ENCODE measurements at regions not wholly inside any gene's neighbourhood (a gene's known extent, or its start where the extent isn't known, plus 50 kb on each side); places are given as distances from the start of the nearest gene placed in this dataset.
A peak's percentile ranks its signal among the peaks of the same experiment; 100 is the strongest.

DNA sequence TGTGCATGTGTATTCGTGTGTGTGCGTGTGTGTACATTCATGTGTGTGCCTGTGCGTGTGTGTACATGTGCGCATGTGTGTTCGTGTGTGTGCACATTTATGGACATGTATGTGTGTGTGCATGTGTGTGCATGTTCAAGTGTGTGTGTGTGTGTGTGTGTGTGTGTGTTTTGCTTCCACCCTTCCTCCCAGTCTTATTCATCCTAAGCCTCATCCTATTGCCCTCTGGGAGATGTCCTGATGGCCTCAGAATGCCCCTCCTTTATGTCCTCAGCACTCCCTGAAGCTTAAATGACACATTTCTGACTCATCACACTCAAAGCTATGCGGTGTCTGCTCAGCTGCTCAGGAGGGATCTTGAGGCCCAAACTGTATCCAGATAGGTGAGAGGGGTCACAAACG lies 76.6 kb upstream of the CCDC167 start:
- Histone ChIP-seq H3K4me2 (ENCODE audit: low read length) (no peak overlapping the region), H3K9me3 (ENCODE audit: low read length) (no peaks in the 10 kb centered on the region), H3F3A (ENCODE audit: low read length, unreplicated experiment) (no peaks in the 10 kb centered on the region), H3K79me2 (ENCODE audit: low read length) (no peaks in the 10 kb centered on the region), H3K4me1 (ENCODE audit: insufficient read depth, low read length) (peaks cover 19% of the 10 kb centered on the region), H4K20me1 (ENCODE audit: low read length) (no peaks in the 10 kb centered on the region), H3K27ac (ENCODE audit: low read length) (peak overlapping the region; percentile 20), H3K36me3 (ENCODE audit: low read depth, low read length) (no peaks in the 10 kb centered on the region), H3K9me2 (replicated peaks; ENCODE audit: low read length) (no peaks in the 10 kb centered on the region), H3K9ac (ENCODE audit: low read length) (no peak overlapping the region), H3K27me3 (ENCODE audit: low read length) (no peaks in the 10 kb centered on the region), H2AFZ (ENCODE audit: low read length) (no peak overlapping the region), H3K4me3 (ENCODE audit: low read length) (no peak overlapping the region)
- ATAC-seq (peak; percentile 91), DNase-seq (peak; percentile 81)
- BruUV-seq (replicated peaks): no TSS peak
- intact Hi-C loops (cut with micrococcal nuclease): loop anchor here (10.0 kb wide), 1 partner anchor 118 kb away; the partner anchor contains the start of gene MDGA1
- TF ChIP-seq EZH2 (IDR thresholded peaks at IDR 0.05; ENCODE audit: low read length, unreplicated experiment) (no peak), EZH2phosphoT487 (IDR thresholded peaks at IDR 0.05; ENCODE audit: borderline replicate concordance, low read length) (no peak)
- TF ChIP-seq, protein P1, sequence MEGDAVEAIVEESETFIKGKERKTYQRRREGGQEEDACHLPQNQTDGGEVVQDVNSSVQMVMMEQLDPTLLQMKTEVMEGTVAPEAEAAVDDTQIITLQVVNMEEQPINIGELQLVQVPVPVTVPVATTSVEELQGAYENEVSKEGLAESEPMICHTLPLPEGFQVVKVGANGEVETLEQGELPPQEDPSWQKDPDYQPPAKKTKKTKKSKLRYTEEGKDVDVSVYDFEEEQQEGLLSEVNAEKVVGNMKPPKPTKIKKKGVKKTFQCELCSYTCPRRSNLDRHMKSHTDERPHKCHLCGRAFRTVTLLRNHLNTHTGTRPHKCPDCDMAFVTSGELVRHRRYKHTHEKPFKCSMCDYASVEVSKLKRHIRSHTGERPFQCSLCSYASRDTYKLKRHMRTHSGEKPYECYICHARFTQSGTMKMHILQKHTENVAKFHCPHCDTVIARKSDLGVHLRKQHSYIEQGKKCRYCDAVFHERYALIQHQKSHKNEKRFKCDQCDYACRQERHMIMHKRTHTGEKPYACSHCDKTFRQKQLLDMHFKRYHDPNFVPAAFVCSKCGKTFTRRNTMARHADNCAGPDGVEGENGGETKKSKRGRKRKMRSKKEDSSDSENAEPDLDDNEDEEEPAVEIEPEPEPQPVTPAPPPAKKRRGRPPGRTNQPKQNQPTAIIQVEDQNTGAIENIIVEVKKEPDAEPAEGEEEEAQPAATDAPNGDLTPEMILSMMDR (conservative IDR thresholded peaks at IDR 0.05; ENCODE audit: low read depth, low read length): no peak
- ChIA-PET POLR2A (ENCODE audit: unreplicated experiment) (no interaction called here), CTCF (interaction anchor here (0.5 kb wide), 1 partner anchor 94 kb away, joined by 4 read pairs; no protein-coding TSS in a partner anchor)

DNA sequence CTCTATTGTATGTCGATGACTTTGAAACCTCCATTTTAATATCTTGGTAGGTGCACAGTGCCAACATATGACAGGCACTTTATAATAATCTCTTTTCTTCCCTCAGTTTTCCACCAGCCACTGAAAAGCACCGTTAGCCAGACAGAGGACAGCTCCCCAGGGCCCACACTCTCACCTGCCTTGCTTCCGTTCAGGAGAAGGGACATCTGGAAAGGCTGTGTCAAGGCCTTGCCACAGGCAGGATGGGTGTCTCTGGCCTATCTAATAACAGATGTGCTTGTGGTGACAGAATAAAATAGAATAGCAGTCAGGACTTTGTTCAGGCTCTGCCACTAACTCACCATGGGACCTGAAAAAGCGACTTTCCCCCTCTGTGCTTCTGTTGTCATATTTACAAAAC lies 75.5 kb upstream of the CCDC167 start:
- intact Hi-C loops (cut with micrococcal nuclease): loop anchor here (10.0 kb wide), 1 partner anchor 120 kb away; the partner anchor contains the start of gene MDGA1
- Histone ChIP-seq H3K36me3 (ENCODE audit: low read depth, low read length) (no peaks in the 10 kb centered on the region), H3K79me2 (ENCODE audit: low read length) (no peaks in the 10 kb centered on the region), H3K4me1 (ENCODE audit: insufficient read depth, low read length) (peaks cover 19% of the 10 kb centered on the region), H3F3A (ENCODE audit: low read length, unreplicated experiment) (no peaks in the 10 kb centered on the region), H3K4me3 (ENCODE audit: low read length) (no peak overlapping the region), H3K9ac (ENCODE audit: low read length) (no peak overlapping the region), H2AFZ (ENCODE audit: low read length) (no peak overlapping the region), H3K27me3 (ENCODE audit: low read length) (no peaks in the 10 kb centered on the region), H3K9me2 (replicated peaks; ENCODE audit: low read length) (no peaks in the 10 kb centered on the region), H3K4me2 (ENCODE audit: low read length) (no peak overlapping the region), H4K20me1 (ENCODE audit: low read length) (no peaks in the 10 kb centered on the region), H3K27ac (ENCODE audit: low read length) (no peak overlapping the region), H3K9me3 (ENCODE audit: low read length) (no peaks in the 10 kb centered on the region)
- POLR2A ChIA-PET (ENCODE audit: unreplicated experiment): no interaction called here
- no TSS peak for BruUV-seq (replicated peaks)
- CTCF ChIA-PET: no interaction called here
- DNase-seq (no peak), ATAC-seq (no peak)
- TF ChIP-seq EZH2phosphoT487 (IDR thresholded peaks at IDR 0.05; ENCODE audit: borderline replicate concordance, low read length) (no peak), EZH2 (IDR thresholded peaks at IDR 0.05; ENCODE audit: low read length, unreplicated experiment) (no peak)
- TF ChIP-seq, protein P1 (conservative IDR thresholded peaks at IDR 0.05; ENCODE audit: low read depth, low read length): no peak

DNA sequence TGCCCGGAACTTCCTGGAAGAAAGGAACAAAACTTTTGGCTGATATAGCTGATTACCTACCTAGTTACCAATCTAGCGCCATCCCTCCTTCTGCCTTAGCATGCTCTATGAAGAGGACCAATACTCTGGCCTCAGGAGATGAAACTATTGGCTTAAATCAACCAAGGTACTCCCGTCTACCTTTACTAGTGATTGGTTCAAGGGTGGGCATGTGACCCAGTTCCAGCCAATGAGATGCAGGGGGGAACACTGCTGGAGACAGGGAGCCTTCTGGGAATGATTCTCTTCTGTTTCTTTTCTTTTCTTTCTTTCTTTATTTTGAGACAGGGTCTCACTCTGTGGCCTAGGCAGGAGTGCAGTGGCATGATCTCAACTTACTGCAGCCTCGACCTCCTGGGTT lies 72.6 kb upstream of the CCDC167 start:
- Histone ChIP-seq H3K9me3 (ENCODE audit: low read length) (no peaks in the 10 kb centered on the region), H3K36me3 (ENCODE audit: low read depth, low read length) (no peaks in the 10 kb centered on the region), H3K9ac (ENCODE audit: low read length) (no peak overlapping the region), H3K4me1 (ENCODE audit: insufficient read depth, low read length) (peaks cover 18% of the 10 kb centered on the region), H3K79me2 (ENCODE audit: low read length) (no peaks in the 10 kb centered on the region), H3K27ac (ENCODE audit: low read length) (no peak overlapping the region), H3K9me2 (replicated peaks; ENCODE audit: low read length) (no peaks in the 10 kb centered on the region), H3K27me3 (ENCODE audit: low read length) (no peaks in the 10 kb centered on the region), H3K4me2 (ENCODE audit: low read length) (no peak overlapping the region), H3K4me3 (ENCODE audit: low read length) (no peak overlapping the region), H3F3A (ENCODE audit: low read length, unreplicated experiment) (no peaks in the 10 kb centered on the region), H2AFZ (ENCODE audit: low read length) (0 out of 2 replicates have a peak overlapping the region, but pooled peaks have one; percentile 12), H4K20me1 (ENCODE audit: low read length) (no peaks in the 10 kb centered on the region)
- intact Hi-C loops (cut with micrococcal nuclease): loop anchor here (10.0 kb wide), 1 partner anchor 122 kb away; the partner anchor contains the start of gene MDGA1
- no peak for TF ChIP-seq EZH2 (IDR thresholded peaks at IDR 0.05; ENCODE audit: low read length, unreplicated experiment)
- TF ChIP-seq EZH2phosphoT487 (IDR thresholded peaks at IDR 0.05; ENCODE audit: borderline replicate concordance, low read length): no peak
- TF ChIP-seq, protein P1 (conservative IDR thresholded peaks at IDR 0.05; ENCODE audit: low read depth, low read length): no peak
- no peak for ATAC-seq
- ChIA-PET CTCF (no interaction called here), POLR2A (ENCODE audit: unreplicated experiment) (no interaction called here)
- DNase-seq: no peak
- BruUV-seq (replicated peaks): no TSS peak
